ENCODE measurements at regions not wholly inside any gene's neighbourhood (a gene's known extent, or its start where the extent isn't known, plus 50 kb on each side); places are given as distances from the start of the nearest gene placed in this dataset.

DNA sequence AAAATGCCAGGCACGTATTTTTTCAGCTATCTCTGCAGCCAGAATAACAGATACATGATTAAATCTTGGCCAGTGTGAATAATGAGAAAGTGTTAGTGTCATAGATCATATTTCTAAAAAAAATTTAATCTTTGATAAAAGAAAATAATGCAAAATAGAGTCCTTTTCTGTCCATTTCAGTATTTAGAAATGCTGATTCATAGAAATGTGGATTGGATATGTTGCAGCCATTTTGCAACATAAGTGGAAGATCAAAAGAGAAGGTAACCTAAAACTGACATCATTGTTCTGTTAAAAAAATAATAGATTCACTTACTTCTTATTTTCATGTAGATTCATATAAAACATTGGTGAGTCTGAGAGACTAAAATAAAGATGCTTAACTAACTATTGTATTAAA is 1010.3 kb downstream of the LRFN5 start:
- H3K4me3 ChIP-seq (ENCODE audit: low read depth, low read length), result no peak overlapping the region
- no peaks in the 10 kb centered on the region for H3K4me1 ChIP-seq (ENCODE audit: control insufficient read depth, insufficient read depth, low read length)
- H3K36me3 ChIP-seq (ENCODE audit: control insufficient read depth in 2 of 2, insufficient read depth in 1 of 2, low read length in 2 of 2), result no peaks in the 10 kb centered on the region
- no peak overlapping the region for H3K27ac ChIP-seq (ENCODE audit: extremely low read depth, low read depth, low read length)
- ChIA-PET CTCF (no interaction called here), POLR2A (no interaction called here)
- no peaks in the 10 kb centered on the region for H3K9me3 ChIP-seq (ENCODE audit: control insufficient read depth, insufficient read depth, low read depth, low read length)
- TF ChIP-seq ZNF571 (tag by site-specific recombination; IDR thresholded peaks at IDR 0.05), result no peak
- TF ChIP-seq, protein P1, sequence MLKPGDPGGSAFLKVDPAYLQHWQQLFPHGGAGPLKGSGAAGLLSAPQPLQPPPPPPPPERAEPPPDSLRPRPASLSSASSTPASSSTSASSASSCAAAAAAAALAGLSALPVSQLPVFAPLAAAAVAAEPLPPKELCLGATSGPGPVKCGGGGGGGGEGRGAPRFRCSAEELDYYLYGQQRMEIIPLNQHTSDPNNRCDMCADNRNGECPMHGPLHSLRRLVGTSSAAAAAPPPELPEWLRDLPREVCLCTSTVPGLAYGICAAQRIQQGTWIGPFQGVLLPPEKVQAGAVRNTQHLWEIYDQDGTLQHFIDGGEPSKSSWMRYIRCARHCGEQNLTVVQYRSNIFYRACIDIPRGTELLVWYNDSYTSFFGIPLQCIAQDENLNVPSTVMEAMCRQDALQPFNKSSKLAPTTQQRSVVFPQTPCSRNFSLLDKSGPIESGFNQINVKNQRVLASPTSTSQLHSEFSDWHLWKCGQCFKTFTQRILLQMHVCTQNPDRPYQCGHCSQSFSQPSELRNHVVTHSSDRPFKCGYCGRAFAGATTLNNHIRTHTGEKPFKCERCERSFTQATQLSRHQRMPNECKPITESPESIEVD (tag by site-specific recombination; IDR thresholded peaks at IDR 0.05), result no peak
- no peak for TF ChIP-seq ZBTB20 (tag by site-specific recombination; IDR thresholded peaks at IDR 0.05)
- no peak for TF ChIP-seq ZNF112 (tag by site-specific recombination; IDR thresholded peaks at IDR 0.05)
- no peak for TF ChIP-seq ZNF624 (tag by site-specific recombination; IDR thresholded peaks at IDR 0.05)
- TF ChIP-seq ZNF416 (tag by site-specific recombination; IDR thresholded peaks at IDR 0.05), result no peak
- TF ChIP-seq SP3 (tag by site-specific recombination; IDR thresholded peaks at IDR 0.05), result no peak
- TF ChIP-seq ZNF366 (tag by site-specific recombination; conservative IDR thresholded peaks at IDR 0.05), result no peak
- no peak for TF ChIP-seq ZNF23 (tag by site-specific recombination; IDR thresholded peaks at IDR 0.05; ENCODE audit: borderline replicate concordance)
- TF ChIP-seq ZNF292 (tag by site-specific recombination; IDR thresholded peaks at IDR 0.05; ENCODE audit: borderline replicate concordance, low read depth), result no peak
- no peak for TF ChIP-seq ZNF626 (tag by site-specific recombination; IDR thresholded peaks at IDR 0.05)
- TF ChIP-seq ZNF266 (tag by site-specific recombination; IDR thresholded peaks at IDR 0.05; ENCODE audit: low read depth), result no peak
- TF ChIP-seq RBAK (tag by site-specific recombination; IDR thresholded peaks at IDR 0.05), result no peak
- no peak for TF ChIP-seq ZSCAN30 (tag by site-specific recombination; IDR thresholded peaks at IDR 0.05)
- TF ChIP-seq ZNF473 (tag by site-specific recombination; IDR thresholded peaks at IDR 0.05), result no peak
- no peak for TF ChIP-seq ZNF335 (tag by site-specific recombination; conservative IDR thresholded peaks at IDR 0.05)
- TF ChIP-seq ZFP37 (tag by site-specific recombination; IDR thresholded peaks at IDR 0.05), result no peak
- no peak for TF ChIP-seq SALL2 (tag by site-specific recombination; IDR thresholded peaks at IDR 0.05; ENCODE audit: borderline replicate concordance)
- TF ChIP-seq, protein P2, sequence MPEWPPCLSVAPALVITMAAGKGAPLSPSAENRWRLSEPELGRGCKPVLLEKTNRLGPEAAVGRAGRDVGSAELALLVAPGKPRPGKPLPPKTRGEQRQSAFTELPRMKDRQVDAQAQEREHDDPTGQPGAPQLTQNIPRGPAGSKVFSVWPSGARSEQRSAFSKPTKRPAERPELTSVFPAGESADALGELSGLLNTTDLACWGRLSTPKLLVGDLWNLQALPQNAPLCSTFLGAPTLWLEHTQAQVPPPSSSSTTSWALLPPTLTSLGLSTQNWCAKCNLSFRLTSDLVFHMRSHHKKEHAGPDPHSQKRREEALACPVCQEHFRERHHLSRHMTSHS (tag by site-specific recombination; IDR thresholded peaks at IDR 0.05), result no peak

DNA sequence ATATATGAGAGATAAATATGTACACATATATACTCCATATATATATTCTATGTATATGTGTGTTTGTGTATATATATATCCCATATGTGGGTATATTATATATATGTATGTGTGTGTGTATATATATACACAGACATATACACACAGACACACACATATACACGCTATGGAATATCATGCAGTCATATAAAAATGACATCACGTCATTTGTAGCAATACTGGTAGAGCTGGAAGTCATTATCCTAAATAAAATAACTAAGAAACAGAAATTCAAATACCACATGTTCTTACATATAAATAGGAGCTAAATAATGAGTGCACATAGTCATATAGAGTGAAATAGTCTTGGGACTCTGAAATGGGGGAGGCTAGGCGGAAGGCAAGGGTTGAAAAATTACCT is 1000.2 kb downstream of the LRFN5 start:
- CTCF ChIA-PET, result no interaction called here
- H3K27ac ChIP-seq (ENCODE audit: extremely low read depth, low read depth, low read length), result no peak overlapping the region
- no peak for TF ChIP-seq BCL11A (tag by site-specific recombination; IDR thresholded peaks at IDR 0.05; ENCODE audit: low read depth)
- TF ChIP-seq ZNF433 (tag by site-specific recombination; IDR thresholded peaks at IDR 0.05; ENCODE audit: low read depth), result no peak
- TF ChIP-seq, protein P3, sequence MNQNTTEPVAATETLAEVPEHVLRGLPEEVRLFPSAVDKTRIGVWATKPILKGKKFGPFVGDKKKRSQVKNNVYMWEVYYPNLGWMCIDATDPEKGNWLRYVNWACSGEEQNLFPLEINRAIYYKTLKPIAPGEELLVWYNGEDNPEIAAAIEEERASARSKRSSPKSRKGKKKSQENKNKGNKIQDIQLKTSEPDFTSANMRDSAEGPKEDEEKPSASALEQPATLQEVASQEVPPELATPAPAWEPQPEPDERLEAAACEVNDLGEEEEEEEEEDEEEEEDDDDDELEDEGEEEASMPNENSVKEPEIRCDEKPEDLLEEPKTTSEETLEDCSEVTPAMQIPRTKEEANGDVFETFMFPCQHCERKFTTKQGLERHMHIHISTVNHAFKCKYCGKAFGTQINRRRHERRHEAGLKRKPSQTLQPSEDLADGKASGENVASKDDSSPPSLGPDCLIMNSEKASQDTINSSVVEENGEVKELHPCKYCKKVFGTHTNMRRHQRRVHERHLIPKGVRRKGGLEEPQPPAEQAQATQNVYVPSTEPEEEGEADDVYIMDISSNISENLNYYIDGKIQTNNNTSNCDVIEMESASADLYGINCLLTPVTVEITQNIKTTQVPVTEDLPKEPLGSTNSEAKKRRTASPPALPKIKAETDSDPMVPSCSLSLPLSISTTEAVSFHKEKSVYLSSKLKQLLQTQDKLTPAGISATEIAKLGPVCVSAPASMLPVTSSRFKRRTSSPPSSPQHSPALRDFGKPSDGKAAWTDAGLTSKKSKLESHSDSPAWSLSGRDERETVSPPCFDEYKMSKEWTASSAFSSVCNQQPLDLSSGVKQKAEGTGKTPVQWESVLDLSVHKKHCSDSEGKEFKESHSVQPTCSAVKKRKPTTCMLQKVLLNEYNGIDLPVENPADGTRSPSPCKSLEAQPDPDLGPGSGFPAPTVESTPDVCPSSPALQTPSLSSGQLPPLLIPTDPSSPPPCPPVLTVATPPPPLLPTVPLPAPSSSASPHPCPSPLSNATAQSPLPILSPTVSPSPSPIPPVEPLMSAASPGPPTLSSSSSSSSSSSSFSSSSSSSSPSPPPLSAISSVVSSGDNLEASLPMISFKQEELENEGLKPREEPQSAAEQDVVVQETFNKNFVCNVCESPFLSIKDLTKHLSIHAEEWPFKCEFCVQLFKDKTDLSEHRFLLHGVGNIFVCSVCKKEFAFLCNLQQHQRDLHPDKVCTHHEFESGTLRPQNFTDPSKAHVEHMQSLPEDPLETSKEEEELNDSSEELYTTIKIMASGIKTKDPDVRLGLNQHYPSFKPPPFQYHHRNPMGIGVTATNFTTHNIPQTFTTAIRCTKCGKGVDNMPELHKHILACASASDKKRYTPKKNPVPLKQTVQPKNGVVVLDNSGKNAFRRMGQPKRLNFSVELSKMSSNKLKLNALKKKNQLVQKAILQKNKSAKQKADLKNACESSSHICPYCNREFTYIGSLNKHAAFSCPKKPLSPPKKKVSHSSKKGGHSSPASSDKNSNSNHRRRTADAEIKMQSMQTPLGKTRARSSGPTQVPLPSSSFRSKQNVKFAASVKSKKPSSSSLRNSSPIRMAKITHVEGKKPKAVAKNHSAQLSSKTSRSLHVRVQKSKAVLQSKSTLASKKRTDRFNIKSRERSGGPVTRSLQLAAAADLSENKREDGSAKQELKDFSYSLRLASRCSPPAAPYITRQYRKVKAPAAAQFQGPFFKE (tag by site-specific recombination; IDR thresholded peaks at IDR 0.05; ENCODE audit: borderline replicate concordance), result no peak
- TF ChIP-seq ZNF707 (tag by site-specific recombination; IDR thresholded peaks at IDR 0.05), result no peak
- no peak for TF ChIP-seq PRDM1 (tag by site-specific recombination; IDR thresholded peaks at IDR 0.05)
- TF ChIP-seq, protein P4, sequence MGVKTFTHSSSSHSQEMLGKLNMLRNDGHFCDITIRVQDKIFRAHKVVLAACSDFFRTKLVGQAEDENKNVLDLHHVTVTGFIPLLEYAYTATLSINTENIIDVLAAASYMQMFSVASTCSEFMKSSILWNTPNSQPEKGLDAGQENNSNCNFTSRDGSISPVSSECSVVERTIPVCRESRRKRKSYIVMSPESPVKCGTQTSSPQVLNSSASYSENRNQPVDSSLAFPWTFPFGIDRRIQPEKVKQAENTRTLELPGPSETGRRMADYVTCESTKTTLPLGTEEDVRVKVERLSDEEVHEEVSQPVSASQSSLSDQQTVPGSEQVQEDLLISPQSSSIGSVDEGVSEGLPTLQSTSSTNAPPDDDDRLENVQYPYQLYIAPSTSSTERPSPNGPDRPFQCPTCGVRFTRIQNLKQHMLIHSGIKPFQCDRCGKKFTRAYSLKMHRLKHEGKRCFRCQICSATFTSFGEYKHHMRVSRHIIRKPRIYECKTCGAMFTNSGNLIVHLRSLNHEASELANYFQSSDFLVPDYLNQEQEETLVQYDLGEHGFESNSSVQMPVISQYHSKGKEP (tag by site-specific recombination; IDR thresholded peaks at IDR 0.05), result no peak
- TF ChIP-seq, protein P5, sequence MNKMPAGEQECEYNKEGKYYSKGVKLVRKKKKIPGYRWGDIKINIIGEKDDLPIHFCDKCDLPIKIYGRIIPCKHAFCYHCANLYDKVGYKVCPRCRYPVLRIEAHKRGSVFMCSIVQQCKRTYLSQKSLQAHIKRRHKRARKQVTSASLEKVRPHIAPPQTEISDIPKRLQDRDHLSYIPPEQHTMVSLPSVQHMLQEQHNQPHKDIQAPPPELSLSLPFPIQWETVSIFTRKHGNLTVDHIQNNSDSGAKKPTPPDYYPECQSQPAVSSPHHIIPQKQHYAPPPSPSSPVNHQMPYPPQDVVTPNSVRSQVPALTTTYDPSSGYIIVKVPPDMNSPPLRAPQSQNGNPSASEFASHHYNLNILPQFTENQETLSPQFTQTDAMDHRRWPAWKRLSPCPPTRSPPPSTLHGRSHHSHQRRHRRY (tag by site-specific recombination; IDR thresholded peaks at IDR 0.05), result no peak
- TF ChIP-seq ZBTB17 (tag by site-specific recombination; IDR thresholded peaks at IDR 0.05), result no peak

More for the DNA sequence above, 1000.2 kb downstream of the LRFN5 start:
- H3K9me3 ChIP-seq (ENCODE audit: control insufficient read depth, insufficient read depth, low read depth, low read length), result no peaks in the 10 kb centered on the region
- no peak overlapping the region for H3K4me3 ChIP-seq (ENCODE audit: low read depth, low read length)
- H3K36me3 ChIP-seq (ENCODE audit: control insufficient read depth in 2 of 2, insufficient read depth in 1 of 2, low read length in 2 of 2), result no peaks in the 10 kb centered on the region
- POLR2A ChIA-PET, result no interaction called here
- no peaks in the 10 kb centered on the region for H3K4me1 ChIP-seq (ENCODE audit: control insufficient read depth, insufficient read depth, low read length)

Data from HEK293 (cell line).